HepG2 (cell line): ENCODE measurements at regions not wholly inside any gene's neighbourhood (a gene's known extent, or its start where the extent isn't known, plus 50 kb on each side); places are given as distances from the start of the nearest gene placed in this dataset.

Experiments
- ATAC-seq: fragments of 200-7000 bp; cut with Tn5 transposase; 3 replicates; pipeline ENCODE4 v1.9.1; 2020; ENCODE audit warnings: mild to moderate bottlenecking, moderate library complexity
- BruUV-seq: library from RNA; stranded (reverse); fragments of 400-500 nt; replicated peaks from 2 replicates; lab custom pipeline; 2021; lab: Mats Ljungman, UMichigan
- CTCF ChIA-PET: fragments of 300-600 bp; formaldehyde crosslinking; extraction: SDS; loops from one replicate; lab custom pipeline; 2021; ENCODE audit warnings: low total read pairs, inconsistent platforms, low intra/inter-chr PET ratio; lab: Yijun Ruan, JAX
- POLR2A ChIA-PET: fragments of 350-600 bp; sonication (Branson Sonifier 250); formaldehyde crosslinking; loops from one replicate; lab custom pipeline; 2020; ENCODE audit warnings: antibody characterized with exemption, inconsistent platforms; lab: Yijun Ruan, JAX
- DNase-seq: peaks from one replicate; pipeline ENCODE4 v3.0.0-alpha.2; 2015; ENCODE audit warnings: low spot score
- FAIRE-seq: peaks from 3 replicates; lab custom pipeline; 2011; peaks lifted over from hg19 to GRCh38; lab: Jason Lieb, UNC
- H2AFZ ChIP-seq: one replicate; pipeline ENCODE4 v1.6.1; 2011; ENCODE audit warnings: low read length, inconsistent platforms
- H3K27ac ChIP-seq: fragments of 300-600 bp; 3 replicates; pipeline ENCODE4 v1.8.0; 2011; ENCODE audit warnings: mixed run types, mild to moderate bottlenecking, mixed read lengths, low read length, inconsistent platforms; ENCODE audit not compliant: insufficient read depth; ENCODE audit errors: extremely low read length
- H3K27me3 ChIP-seq, 2 experiments: fragments of 200-600 bp in 1 of 2; 2 replicates in 1 of 2; 3 replicates in 1 of 2; pipeline versions ENCODE4 v1.6.0 to v1.8.0; 2011; ENCODE audit warnings: low read length in 2 of 2, mild to moderate bottlenecking in 2 of 2, moderate library complexity in 2 of 2, inconsistent platforms in 1 of 2; ENCODE audit not compliant: insufficient read depth in 2 of 2, control insufficient read depth in 1 of 2
- H3K36me3 ChIP-seq, 2 experiments: fragments of 200-600 bp in 1 of 2; replicated peaks in 1 of 2; 2 replicates in 1 of 2; 3 replicates in 1 of 2; pipeline versions ENCODE4 v1.5.1 to v1.8.0; 2011; ENCODE audit warnings: low read length in 2 of 2, inconsistent platforms in 1 of 2; ENCODE audit not compliant: insufficient read depth in 2 of 2, control insufficient read depth in 1 of 2
- H3K4me1 ChIP-seq: 2 replicates; pipeline ENCODE4 v1.5.1; 2012; ENCODE audit warnings: low read length, inconsistent platforms; ENCODE audit not compliant: insufficient read depth
- H3K4me2 ChIP-seq: 2 replicates; pipeline ENCODE4 v1.6.0; 2011; ENCODE audit warnings: low read depth, low read length, inconsistent platforms
- H3K4me3 ChIP-seq, 3 experiments: fragments of 200-600 bp in 1 of 3; sonication (generic), shearing (Covaris generic) in 1 of 3; replicated peaks in 1 of 3; 2 replicates each; pipeline ENCODE4 v1.5.1; 2011 to 2016; ENCODE audit warnings: low read length in 3 of 3, inconsistent platforms in 2 of 3, low read depth in 2 of 3, mild to moderate bottlenecking in 2 of 3, control low read depth in 1 of 3, mixed read lengths in 1 of 3; ENCODE audit not compliant: insufficient read depth in 1 of 3
- H3K79me2 ChIP-seq: one replicate; pipeline ENCODE4 v1.6.1; 2011; ENCODE audit warnings: low read length, inconsistent platforms; ENCODE audit not compliant: insufficient read depth
- H3K9ac ChIP-seq: 2 replicates; pipeline ENCODE4 v1.6.0; 2011; ENCODE audit warnings: mild to moderate bottlenecking, low read depth, low read length, inconsistent platforms; ENCODE audit not compliant: insufficient read depth
- H3K9me3 ChIP-seq: 2 replicates; pipeline ENCODE4 v1.5.1; 2012; ENCODE audit warnings: mild to moderate bottlenecking, low read length
- H4K20me1 ChIP-seq: 2 replicates; pipeline ENCODE4 v1.6.0; 2011; ENCODE audit warnings: inconsistent platforms, mild to moderate bottlenecking, low read length, moderate library complexity; ENCODE audit not compliant: insufficient read depth
- CCAR2 ChIP-seq: fragments of 200-400 bp; formaldehyde crosslinking; optimal IDR thresholded peaks from 2 replicates; pipeline ENCODE3; 2018; ENCODE audit warnings: low read depth, mild to moderate bottlenecking, low read length, moderate library complexity
- ELF4 ChIP-seq: sonication (generic); formaldehyde crosslinking; IDR thresholded peaks from 2 replicates; pipeline ENCODE4 v1.5.0; 2020; ENCODE audit warnings: missing genetic modification reagents, mild to moderate bottlenecking, moderate library complexity, borderline replicate concordance
- HDAC2 ChIP-seq: sonication (generic); formaldehyde crosslinking; IDR thresholded peaks from 2 replicates; pipeline ENCODE4 v1.4.0; 2020; ENCODE audit warnings: missing genetic modification reagents
- HNRNPK ChIP-seq: fragments of 200-400 bp; formaldehyde crosslinking; IDR thresholded peaks from 2 replicates; pipeline ENCODE4 v1.6.1; 2018; ENCODE audit warnings: low read length, low read depth, moderate library complexity, mild to moderate bottlenecking; ENCODE audit not compliant: poor library complexity, severe bottlenecking
- NAIF1 ChIP-seq: sonication (generic); formaldehyde crosslinking; IDR thresholded peaks from 2 replicates; pipeline ENCODE4 v1.5.0; 2020; ENCODE audit warnings: mild to moderate bottlenecking, missing genetic modification reagents, borderline replicate concordance
- TEAD2 ChIP-seq: sonication (generic); formaldehyde crosslinking; IDR thresholded peaks from 2 replicates; pipeline ENCODE4 v1.9.0; 2021; ENCODE audit warnings: missing genetic modification reagents
- XRCC5 ChIP-seq: fragments of 200-400 bp; formaldehyde crosslinking; optimal IDR thresholded peaks from 2 replicates; pipeline ENCODE3; 2017; ENCODE audit warnings: mild to moderate bottlenecking, low read length
- ZNF20 ChIP-seq: sonication (generic); formaldehyde crosslinking; IDR thresholded peaks from 2 replicates; pipeline ENCODE4 v1.4.0; 2020; ENCODE audit warnings: mild to moderate bottlenecking, moderate library complexity, missing genetic modification reagents
- ZNF639 ChIP-seq: conservative IDR thresholded peaks from 2 replicates; pipeline ENCODE4 v1.6.1; 2018; ENCODE audit warnings: missing genetic modification reagents
- ZNF703 ChIP-seq: sonication (generic); formaldehyde crosslinking; IDR thresholded peaks from 2 replicates; pipeline ENCODE4 v1.5.1; 2020; ENCODE audit warnings: missing genetic modification reagents, mild to moderate bottlenecking, moderate library complexity, borderline replicate concordance
- WGBS: methylation state at CpG from one replicate; pipeline ENCODE4 v1.1.6; 2017; ENCODE audit warnings: low lambda C conversion rate; 5-methylcytosine and 5-hydroxymethylcytosine counted together
- in situ Hi-C: cut with HindIII; loops from 2 replicates; pipeline ENCODE4 v1.10.0; 2017; ENCODE audit warnings: low pct_unique_long_range_greater_than_20kb; ENCODE audit not compliant: extremely low pct_ligation_motif_present
- intact Hi-C: fragments of 100-400 bp; cut with micrococcal nuclease; formaldehyde crosslinking; loops from one replicate; pipeline ENCODE4 v1.10.0; 2022; ENCODE audit not compliant: unreplicated experiment

- CTCF ChIA-PET = no interaction called here
- FAIRE-seq (no peak), DNase-seq (no peak), ATAC-seq (no peak)
- intact Hi-C loops = no loop called here
- no peak overlapping the region for H3K4me2 ChIP-seq
- H3K9ac ChIP-seq = no peak overlapping the region
- no peaks in the 10 kb centered on the region for H3K4me1 ChIP-seq
- no peaks in the 10 kb centered on the region for H3K36me3 ChIP-seq
- no peak for TF ChIP-seq HNRNPK
- TF ChIP-seq NAIF1 = no peak
- TF ChIP-seq HDAC2 (CRISPR knock-in tag) = no peak
- no peak for TF ChIP-seq CCAR2
- no peak for TF ChIP-seq ELF4
- no peak for TF ChIP-seq ZNF639 (CRISPR knock-in tag)
- TF ChIP-seq TEAD2 (CRISPR knock-in tag) = no peak
- TF ChIP-seq ZNF703 = no peak
- TF ChIP-seq XRCC5 = no peak
- no peak for TF ChIP-seq ZNF20 (CRISPR knock-in tag)
- H4K20me1 ChIP-seq = no peaks in the 10 kb centered on the region
- BruUV-seq = no TSS peak
- POLR2A ChIA-PET = no interaction called here
- in situ Hi-C loops = no loop called here
- no peaks in the 10 kb centered on the region for H3K79me2 ChIP-seq
- H2AFZ ChIP-seq = no peak overlapping the region
- no peaks in the 10 kb centered on the region for H3K27me3 ChIP-seq
- H3K9me3 ChIP-seq = no peaks in the 10 kb centered on the region
- H3K4me3 ChIP-seq = no peak overlapping the region
- WGBS = 26% methylated on average over 3 of the region's 3 CpGs
- H3K27ac ChIP-seq = no peak overlapping the region
These were observed 376.4 kb upstream of the RGMB start for GRCh38 chr5:98397081-98397480.
